GM18507 (cell line): ENCODE measurements at regions not wholly inside any gene's neighbourhood (a gene's known extent, or its start where the extent isn't known, plus 50 kb on each side); places are given as distances from the start of the nearest gene placed in this dataset.

Experiments used
- DNase-seq: peaks from one replicate; pipeline ENCODE4 v3.0.0; 2011; ENCODE audit warnings: low read depth; ENCODE audit not compliant: insufficient read length; ENCODE audit errors: extremely low spot score
- FAIRE-seq: peaks from 2 replicates; lab custom pipeline; 2011; peaks lifted over from hg19 to GRCh38; lab: Jason Lieb, UNC

DNA sequence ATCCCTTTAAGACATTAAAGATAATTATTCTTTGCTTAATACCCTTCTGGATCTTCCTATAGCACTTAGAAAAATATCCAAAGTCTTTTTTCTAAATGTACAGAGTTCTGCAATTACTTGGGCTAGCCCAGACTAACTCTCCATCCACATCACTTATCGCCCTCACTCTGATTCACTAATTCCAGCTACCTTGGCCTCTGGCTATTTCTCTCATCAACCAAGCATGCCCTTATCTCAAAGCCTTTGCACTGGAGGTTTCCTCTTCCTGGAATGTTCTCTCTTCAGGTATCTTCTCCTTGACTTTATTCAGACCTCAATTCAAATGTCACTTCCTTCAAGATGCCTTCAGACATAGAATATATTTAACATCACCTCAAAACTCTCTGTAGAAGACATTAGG lies 345.1 kb upstream of the SMIM31 start:
- FAIRE-seq: no peak
- DNase-seq: no peak

- no peak for DNase-seq
- no peak for FAIRE-seq
Measured at GRCh38 chr4:164410401-164410800, 343.5 kb upstream of the SMIM31 start.

GRCh38 chr4:164412246-164412645 lies 341.7 kb upstream of the SMIM31 start:
- DNase-seq: no peak

GRCh38 chr4:164413743-164414142 lies 340.2 kb upstream of the SMIM31 start:
- no peak for DNase-seq

More at GRCh38 chr4:164412246-164412645, 341.7 kb upstream of the SMIM31 start:
- FAIRE-seq: no peak

GRCh38 chr4:164423819-164424218 lies 330.1 kb upstream of the SMIM31 start:
- FAIRE-seq (no peak), DNase-seq (no peak)

More at GRCh38 chr4:164413743-164414142, 340.2 kb upstream of the SMIM31 start:
- FAIRE-seq: no peak

- DNase-seq: no peak
- FAIRE-seq: no peak
Measured at GRCh38 chr4:164424846-164425245, 329.1 kb upstream of the SMIM31 start.

- DNase-seq (no peak), FAIRE-seq (no peak)
Measured at GRCh38 chr4:164428561-164428960, 325.4 kb upstream of the SMIM31 start.

DNA sequence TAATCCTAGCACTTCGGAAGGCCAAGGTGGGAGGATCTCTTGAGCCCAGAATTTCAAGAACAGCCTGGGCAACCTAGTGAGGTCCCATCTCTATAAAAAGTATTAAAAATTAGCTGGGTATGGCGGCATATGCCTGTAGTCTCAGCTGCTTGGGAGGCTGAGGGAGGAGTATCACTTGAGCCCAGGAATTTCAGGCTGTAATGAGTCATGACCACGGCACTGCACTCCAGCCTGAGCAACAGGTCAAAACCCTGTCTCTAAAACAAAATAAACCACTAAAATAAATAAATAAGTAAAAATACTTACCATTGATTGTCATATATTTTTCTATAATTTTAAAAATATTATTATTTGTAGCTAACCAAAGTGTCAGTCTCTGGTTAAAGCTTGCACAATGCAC lies 315.6 kb upstream of the SMIM31 start:
- DNase-seq: no peak
- no peak for FAIRE-seq

- no peak for FAIRE-seq
Measured at GRCh38 chr4:164439037-164439436, 314.9 kb upstream of the SMIM31 start.

DNA sequence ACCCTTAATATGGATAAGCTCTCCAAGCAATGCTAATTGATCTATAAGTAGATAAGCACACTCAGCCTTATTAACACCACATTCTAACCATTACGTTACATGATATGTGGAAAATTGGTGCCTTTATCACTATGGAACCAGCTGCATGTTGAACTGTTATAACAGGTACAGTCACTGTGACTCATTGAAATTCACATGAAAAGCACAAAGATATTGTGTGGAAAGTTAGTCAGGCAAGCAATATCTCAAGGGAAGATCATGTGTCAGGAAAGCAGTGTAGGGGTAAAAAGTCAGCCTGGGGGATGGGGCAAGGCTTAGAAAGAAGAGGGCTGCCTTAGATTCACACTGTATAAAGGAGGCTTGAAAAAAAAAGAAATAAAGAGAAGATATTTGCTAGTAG lies 313.7 kb upstream of the SMIM31 start:
- no peak for DNase-seq
- FAIRE-seq: no peak

More at GRCh38 chr4:164439037-164439436, 314.9 kb upstream of the SMIM31 start:
- no peak for DNase-seq

GRCh38 chr4:164441109-164441508 lies 312.8 kb upstream of the SMIM31 start:
- FAIRE-seq (no peak), DNase-seq (no peak)

GRCh38 chr4:164442180-164442579 lies 311.8 kb upstream of the SMIM31 start:
- no peak for DNase-seq
- no peak for FAIRE-seq

DNA sequence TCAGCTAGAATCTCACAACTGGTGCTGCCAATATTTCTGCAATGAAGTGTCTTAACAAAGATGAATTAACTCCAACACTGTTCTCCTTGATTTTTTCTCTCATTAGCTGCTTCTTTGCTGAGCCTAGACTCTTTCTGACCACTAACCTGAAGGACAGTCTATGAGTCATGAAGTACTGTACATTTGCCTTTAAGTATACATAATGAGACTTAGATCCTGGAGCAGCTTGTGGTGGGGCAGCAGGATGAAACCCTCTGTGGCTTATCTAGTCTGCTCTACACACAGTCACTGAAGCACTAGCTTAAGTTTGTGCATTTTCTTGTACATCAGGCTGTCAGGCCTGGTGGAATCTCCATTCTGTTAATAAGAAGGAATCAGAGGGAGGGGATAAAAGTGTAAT lies 307.4 kb upstream of the SMIM31 start:
- no peak for FAIRE-seq
- DNase-seq: no peak

DNA sequence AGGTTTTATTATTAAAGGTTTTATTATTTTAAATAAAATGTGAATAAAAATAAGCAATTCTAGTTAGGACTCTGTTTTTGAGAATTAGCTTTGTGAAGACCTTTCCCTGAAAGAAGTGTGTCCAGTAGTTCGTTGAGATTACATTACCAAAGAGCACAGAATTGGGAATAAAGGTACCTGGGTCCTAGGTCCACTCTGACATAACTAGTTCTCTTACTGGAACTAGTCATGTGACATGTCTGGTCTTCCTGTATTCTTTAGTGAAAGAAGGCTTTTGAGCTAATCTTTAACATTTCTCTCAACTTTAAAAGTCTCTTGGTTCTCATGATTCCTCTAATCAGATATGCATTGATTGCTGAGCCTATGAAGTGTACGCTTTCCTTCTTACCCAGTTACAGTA lies 292.0 kb upstream of the SMIM31 start:
- no peak for DNase-seq
- no peak for FAIRE-seq

- no peak for FAIRE-seq
- DNase-seq: no peak
Measured at GRCh38 chr4:164462471-164462870, 291.5 kb upstream of the SMIM31 start.

GRCh38 chr4:164464313-164464712 lies 289.6 kb upstream of the SMIM31 start:
- DNase-seq (no peak), FAIRE-seq (no peak)

DNA sequence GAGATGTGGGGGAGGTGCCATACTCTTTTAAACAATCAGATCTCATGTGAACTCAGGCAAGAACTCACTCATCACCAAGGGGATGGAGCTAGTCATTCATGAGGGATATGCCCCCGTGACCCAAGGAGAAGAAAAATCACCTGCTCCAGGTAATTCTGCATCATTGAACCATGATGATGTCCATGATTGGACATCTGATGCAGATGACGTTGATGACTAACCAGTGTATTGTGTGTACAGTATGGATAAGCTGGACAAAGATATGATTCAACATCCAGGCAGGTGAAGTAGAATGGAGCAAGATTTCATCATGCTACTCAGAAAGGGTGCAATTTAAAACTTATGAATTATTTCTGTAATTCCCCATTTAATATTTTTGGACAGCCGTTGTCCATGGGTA lies 286.4 kb upstream of the SMIM31 start:
- DNase-seq (no peak), FAIRE-seq (no peak)

- FAIRE-seq (no peak), DNase-seq (no peak)
Measured at GRCh38 chr4:164481306-164482091, 272.4 kb upstream of the SMIM31 start.

DNA sequence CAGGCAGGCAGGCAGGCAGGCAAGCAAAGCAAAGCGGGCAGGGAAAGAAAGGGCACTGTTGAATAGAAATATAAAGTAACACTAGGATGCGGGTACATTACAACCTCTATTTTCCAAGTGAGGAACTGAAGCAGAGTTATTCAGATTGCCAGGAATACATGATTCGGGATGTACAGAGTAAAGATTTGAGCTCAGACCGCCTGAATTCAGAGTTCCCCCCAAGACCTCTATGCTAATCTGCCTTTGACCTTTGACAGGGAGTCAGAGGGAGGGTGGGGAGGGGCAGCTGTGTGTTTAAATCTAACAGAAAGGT lies 271.9 kb upstream of the SMIM31 start:
- FAIRE-seq (no peak), DNase-seq (no peak)

DNA sequence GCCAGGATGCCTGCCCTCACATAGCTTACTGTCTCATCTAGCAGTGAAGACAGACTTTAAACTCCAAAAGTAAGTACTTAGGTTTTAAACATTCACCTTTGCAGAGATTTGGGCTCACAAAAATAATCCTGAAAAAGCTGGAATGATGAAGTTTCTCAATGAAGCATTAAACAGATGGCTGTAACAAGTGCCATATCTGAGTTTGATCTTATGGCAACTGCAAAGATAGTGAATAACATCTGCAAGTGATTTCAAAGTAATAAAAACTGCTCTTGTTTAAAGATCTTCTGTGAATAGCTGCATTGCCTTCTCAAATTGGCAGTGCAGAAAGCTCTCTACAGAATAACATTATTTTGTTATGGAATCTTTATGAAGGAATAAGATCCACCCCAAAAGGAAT lies 271.2 kb upstream of the SMIM31 start:
- DNase-seq: no peak
- FAIRE-seq: no peak

GRCh38 chr4:164483711-164484110 lies 270.2 kb upstream of the SMIM31 start:
- DNase-seq: no peak
- FAIRE-seq: no peak

- FAIRE-seq: no peak
- DNase-seq: no peak
Measured at GRCh38 chr4:164484551-164484950, 269.4 kb upstream of the SMIM31 start.
